HG02943 (cell line): ENCODE measurements at regions not wholly inside any gene's neighbourhood (a gene's known extent, or its start where the extent isn't known, plus 50 kb on each side); places are given as distances from the start of the nearest gene placed in this dataset.

Source experiments
- ATAC-seq: cut with Tn5 transposase; IDR thresholded peaks from one replicate; pipeline ENCODE4 v1.9.1; 2021; ENCODE audit warnings: mild to moderate bottlenecking, low read depth, moderate library complexity; ENCODE audit not compliant: unreplicated experiment

- no peak for ATAC-seq
Measured at GRCh38 chr13:104314321-104314720, 1248.1 kb upstream of the SLC10A2 start.

DNA sequence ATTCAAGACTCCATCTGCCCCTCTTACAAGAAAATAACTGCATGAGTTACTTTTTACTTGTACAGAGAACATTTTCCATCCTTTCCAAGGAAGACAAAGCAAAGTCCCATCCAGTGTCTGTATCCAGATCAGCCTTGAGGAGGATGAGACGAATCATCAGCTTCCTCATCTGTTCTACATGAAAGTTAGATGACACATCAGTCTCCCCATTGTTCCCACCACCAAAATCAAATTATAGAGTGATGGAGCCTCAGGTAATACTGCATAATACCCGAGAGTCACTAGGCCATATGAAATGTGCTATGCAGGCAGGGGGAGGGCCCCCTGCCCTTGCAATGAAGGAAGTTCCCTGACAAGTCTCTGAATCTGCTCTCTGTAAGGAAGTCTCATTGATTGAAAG is 1244.6 kb upstream of the SLC10A2 start:
- ATAC-seq: no peak

- no peak for ATAC-seq
Measured at GRCh38 chr13:104309431-104309830, 1243.2 kb upstream of the SLC10A2 start.

GRCh38 chr13:104301171-104301975 is 1235.2 kb upstream of the SLC10A2 start:
- ATAC-seq: no peak

DNA sequence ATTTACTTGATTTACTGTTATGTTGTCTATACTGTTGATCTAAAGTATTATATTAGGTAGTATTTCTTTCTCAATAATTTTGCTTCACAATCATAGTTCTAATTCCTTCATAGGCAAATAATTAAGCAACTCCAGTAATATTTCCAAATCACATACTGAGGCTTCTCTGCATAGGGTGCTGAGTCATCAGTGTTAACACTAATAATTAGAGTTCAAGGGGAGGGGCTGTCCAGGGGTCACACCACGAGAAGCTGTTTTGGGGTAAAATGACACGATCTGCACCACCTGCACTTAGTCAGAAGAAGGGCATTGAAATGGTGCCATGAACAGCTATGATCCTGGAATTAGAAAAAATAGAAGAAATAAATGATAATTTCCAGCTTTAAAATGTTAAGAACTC is 1230.9 kb upstream of the SLC10A2 start:
- no peak for ATAC-seq

DNA sequence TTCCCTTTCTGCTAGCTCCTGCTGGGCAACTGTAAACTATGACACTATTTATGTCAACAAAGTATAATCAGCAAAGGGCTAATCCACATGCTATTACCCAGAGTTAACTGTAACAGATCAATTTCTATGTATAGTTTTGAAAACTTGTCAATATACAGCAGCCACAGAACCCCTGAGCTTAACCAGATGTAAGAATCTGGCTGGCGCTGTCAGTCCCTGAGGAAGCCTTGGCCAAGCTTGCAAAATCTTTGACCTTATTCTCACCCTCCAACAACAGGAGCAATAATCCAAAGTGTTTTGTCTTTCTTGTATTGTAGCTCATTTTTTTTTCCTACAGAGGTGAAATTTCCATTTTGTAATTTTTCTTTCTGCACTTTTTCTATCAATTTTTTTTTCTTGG is 1230.1 kb upstream of the SLC10A2 start:
- ATAC-seq: no peak

DNA sequence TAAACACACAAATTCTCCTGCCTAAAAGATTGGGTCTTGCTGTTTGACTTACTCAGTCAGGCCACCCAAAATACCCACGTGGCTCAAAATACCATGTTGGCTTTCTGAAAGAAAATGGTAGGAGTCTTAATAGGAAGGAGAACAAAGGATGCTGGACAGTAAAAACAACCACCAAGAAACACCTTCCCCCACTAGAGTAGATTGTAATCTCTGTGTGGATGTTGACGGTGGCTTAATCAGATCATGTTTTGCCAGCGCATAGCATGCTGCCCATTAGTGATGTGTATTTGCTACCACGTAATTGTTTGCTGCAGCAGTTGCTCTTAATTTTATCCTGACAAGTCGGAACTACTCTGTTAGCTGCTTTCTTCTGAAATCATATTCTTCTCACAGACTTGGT is 1229.3 kb upstream of the SLC10A2 start:
- ATAC-seq: no peak

DNA sequence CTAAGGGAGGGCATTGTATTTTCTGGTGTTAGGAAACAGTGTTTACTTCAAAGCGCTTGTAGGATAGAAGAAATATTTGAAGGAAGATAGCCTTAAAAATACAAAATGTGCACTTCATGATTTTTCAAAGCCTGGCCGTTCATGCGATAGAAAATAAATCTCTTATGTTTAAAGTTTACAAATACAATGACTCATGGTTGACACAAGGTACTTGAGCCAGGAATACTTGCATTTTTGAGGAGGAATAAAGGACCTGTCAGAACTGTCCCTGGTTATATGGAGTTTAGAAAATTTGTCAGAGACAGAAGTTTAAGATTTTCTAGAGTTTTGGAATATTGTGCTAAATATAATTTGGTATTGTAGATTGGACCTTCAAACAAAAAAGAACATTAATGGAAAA is 1223.2 kb upstream of the SLC10A2 start:
- ATAC-seq: no peak

DNA sequence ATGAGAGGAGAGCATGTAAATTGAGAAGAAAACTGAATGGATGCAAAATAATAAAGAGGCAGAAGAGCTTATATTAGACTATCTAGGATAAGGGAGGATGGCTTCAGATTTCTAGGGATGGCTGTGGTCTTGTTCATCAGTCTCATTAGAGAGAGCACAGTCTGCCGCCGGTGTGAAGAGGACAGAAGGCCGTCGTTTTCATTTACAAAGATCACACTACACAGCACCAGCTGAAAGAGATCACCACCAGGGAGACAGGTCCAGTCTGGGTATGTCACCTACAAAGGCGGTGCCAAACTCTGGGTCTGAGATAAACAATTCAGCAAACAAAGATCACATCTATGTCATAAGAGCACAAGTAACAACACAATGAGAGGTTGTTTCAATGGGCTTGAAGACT is 1222.3 kb upstream of the SLC10A2 start:
- no peak for ATAC-seq

GRCh38 chr13:104286566-104287290 is 1220.5 kb upstream of the SLC10A2 start:
- no peak for ATAC-seq

GRCh38 chr13:104281910-104282309 is 1215.7 kb upstream of the SLC10A2 start:
- no peak for ATAC-seq

DNA sequence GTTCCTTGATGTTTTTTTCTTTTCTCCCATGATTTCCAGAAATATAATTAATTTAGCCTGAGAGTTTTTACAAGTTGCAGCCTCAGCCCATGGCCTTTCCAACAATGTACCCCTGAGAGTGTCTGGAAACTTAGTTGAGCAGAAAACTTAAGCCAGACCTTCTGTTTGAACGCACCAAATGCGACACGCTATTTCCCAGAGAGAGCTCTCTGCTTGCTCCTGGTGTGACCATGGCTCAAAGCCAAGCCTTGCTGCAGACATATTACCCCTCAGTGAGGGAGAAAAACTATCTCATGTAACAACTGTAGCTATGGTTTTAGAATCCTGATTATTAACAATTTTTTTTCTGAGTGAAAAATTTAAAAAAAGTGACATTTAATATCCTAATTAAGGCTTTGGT is 1204.5 kb upstream of the SLC10A2 start:
- no peak for ATAC-seq

DNA sequence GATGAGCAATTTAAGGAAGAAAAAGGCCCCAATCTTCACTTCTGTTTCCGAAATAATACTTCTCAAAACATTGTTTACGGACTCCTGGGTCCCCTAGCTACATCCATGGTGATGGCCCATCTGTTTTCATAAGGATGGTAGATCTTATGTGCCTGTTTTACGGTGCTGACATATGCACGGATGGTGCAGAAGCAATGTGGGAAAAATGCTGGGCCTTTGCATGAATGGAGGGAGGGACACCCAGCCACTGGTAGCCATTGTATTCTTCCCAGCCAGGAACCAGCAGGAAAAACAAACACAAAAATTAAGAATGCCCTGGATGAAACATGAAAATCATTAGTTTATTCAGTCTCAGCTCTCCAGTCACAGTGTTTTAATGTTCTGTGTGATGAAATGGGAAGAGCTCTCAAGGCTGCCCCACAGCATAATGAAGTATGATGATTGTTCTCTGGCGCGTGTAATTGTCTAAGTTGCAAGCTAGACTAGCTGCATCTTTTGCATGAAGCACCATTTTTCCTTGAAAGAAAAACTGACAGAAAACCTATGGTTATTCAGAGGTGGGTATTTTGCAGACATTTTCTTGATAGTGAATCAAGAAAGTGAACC is 1201.1 kb upstream of the SLC10A2 start:
- no peak for ATAC-seq

DNA sequence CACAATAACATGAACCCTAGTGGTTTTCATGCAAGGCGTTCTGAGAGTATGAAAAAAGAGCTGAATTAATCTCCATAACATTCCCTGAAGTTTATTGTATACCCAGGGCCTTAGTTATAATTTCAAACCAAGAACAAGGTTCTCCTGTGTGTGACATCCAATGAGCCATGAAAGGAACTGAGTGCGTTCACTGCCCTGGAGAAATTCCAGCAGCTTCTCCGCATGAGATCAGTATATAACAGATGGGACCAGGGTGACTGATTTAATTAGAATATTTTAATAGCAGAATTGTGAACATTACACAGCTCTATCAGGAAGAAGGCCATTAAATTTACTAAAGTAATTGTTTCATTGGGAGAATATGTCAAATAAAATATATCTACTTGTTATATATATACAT is 1190.5 kb upstream of the SLC10A2 start:
- no peak for ATAC-seq

DNA sequence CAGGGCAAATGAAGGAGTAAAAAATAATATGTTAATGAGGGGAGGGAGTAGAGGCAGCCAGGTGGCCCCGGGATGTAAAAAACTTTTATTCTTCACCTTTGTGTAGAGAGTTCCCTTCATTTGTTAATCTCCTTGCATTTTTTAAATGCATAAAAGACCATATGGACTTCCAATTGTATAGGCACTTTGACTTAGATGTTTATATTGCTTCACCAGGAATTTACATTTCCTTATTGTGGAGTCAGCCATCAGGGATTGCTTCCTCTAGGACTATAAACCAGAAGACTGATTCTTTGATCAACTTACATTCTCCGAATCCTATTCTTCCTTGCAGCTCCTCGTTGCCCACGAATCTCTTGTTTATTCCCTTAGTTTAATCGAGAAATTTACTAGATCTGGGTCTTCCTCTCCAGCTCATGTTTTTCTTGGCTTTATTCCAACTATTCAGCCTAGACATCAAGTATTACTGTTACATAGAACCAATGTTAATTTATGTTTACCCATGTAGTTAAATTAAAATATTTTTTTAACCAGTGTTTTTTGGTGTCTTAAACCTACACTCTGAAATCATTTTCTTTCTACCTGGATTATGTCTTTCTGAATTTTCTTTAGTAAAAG is 1187.0 kb upstream of the SLC10A2 start:
- ATAC-seq: no peak

DNA sequence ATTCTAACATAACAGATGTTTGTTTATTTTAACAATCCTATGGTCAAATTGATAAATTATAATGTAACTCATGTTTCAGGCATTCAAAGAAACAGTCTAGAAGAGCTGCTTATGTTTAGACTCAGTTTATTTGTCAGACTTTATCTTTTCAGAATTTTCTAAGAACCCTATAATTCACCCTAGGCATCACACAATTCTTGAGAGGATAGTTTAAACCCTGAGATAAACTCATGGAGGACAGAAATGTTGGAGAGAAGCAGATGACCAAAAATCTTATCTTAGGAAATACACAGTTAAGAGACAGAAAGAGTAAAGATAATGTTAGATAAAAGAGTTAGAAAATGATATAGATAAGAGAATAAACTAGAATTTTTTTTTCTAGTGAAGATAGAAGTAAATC is 1185.7 kb upstream of the SLC10A2 start:
- no peak for ATAC-seq

DNA sequence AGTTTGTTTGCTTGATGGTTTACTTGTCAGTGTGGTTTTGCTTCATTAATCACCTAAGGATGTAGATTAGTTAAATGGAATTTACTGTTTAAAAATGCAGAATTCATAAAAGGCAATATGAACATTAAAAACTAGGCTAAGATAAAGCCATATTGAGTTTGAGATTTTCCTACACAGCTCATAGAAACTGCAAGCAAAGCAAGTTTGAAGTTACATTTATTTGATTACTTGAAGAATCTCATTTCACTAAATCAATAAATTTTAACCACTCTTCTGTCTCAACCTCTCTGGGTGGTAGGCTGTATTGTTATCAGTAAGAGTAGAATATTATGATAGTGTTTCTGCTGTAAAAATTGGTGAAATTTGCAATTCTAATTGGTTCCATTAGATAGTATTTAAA is 1180.7 kb upstream of the SLC10A2 start:
- no peak for ATAC-seq

GRCh38 chr13:104206450-104207044 is 1140.3 kb upstream of the SLC10A2 start:
- no peak for ATAC-seq

DNA sequence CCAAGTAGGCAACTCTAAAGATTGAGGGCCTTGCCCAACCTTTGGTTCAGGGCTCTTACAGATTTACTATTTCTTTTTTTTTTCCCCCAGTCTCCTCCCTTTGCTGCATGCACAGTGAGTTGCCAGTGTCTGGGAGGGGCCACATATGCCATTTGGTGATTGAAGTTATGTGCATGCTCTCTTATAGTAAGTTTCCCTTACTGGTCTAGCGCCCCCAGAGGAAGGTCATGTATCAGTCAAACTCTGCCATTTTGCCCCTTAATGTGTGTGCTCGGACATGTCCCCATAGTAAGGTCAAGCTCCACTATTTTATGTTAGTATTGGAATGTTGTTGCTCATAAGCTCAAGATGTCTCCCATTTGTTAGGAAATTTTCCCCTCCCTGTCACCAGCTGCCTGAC is 1138.0 kb upstream of the SLC10A2 start:
- no peak for ATAC-seq

- no peak for ATAC-seq
Measured at GRCh38 chr13:104198801-104199200, 1132.6 kb upstream of the SLC10A2 start.

- no peak for ATAC-seq
Measured at GRCh38 chr13:104196611-104197010, 1130.4 kb upstream of the SLC10A2 start.
